HL-60 (cell line): ENCODE measurements at regions not wholly inside any gene's neighbourhood (a gene's known extent, or its start where the extent isn't known, plus 50 kb on each side); places are given as distances from the start of the nearest gene placed in this dataset.
"Not testable (repeated sequence)": the region's sequence is repeated elsewhere in the genome, so short reads cannot be mapped to it uniquely, and the experiment has no call there.

Experiments used
- CTCF ChIP-seq: IDR thresholded peaks from one replicate; pipeline ENCODE4 v1.5.1; 2011; ENCODE audit warnings: low read length, control low read depth, inconsistent platforms; ENCODE audit not compliant: insufficient read depth
- GABPA ChIP-seq: IDR thresholded peaks from 2 replicates; pipeline ENCODE4 v1.6.1; 2012; ENCODE audit warnings: low read depth
- POLR2AphosphoS5 ChIP-seq: IDR thresholded peaks from 2 replicates; pipeline ENCODE4 v1.6.1; 2012; ENCODE audit warnings: low read depth
- SPI1 ChIP-seq: IDR thresholded peaks from 2 replicates; pipeline ENCODE4 v1.6.1; 2012; ENCODE audit warnings: low read depth, mild to moderate bottlenecking, borderline replicate concordance
- TF ChIP-seq, protein P1 (sequence below): IDR thresholded peaks from 2 replicates; pipeline ENCODE4 v1.6.1; 2012; ENCODE audit warnings: low read depth; ENCODE audit not compliant: insufficient replicate concordance

DNA sequence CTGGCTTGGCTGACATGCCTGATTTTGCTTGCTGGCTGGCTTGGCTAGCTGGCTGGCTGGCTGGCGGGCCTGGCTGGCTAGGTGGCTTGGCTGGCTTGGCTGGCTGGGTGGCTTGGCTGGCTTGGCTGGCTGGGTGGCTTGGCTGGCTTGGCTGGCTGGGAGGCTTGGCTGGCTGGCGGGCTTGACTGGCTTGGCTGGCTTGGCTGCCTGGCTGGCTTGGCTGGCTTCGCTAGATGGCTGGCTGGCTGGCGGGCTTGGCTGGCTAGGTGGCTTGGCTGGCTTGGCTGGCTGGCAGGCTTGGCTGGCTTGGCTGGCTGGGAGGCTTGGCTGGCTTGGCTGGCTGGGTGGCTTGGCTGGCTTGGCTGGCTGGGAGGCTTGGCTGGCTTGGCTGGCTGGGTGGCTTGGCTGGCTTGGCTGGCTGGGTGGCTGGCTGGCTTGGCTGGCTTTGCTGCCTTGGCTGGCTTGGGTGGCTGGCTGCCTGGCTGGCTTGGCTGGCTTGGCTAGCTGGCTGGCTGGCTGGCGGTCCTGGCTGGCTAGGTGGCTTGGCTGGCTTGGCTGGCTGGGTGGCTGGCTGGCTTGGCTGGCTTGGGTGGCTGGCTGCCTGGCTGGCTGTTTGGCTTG, 2827.0 kb downstream of the RPIA start:
- TF ChIP-seq, protein P1, sequence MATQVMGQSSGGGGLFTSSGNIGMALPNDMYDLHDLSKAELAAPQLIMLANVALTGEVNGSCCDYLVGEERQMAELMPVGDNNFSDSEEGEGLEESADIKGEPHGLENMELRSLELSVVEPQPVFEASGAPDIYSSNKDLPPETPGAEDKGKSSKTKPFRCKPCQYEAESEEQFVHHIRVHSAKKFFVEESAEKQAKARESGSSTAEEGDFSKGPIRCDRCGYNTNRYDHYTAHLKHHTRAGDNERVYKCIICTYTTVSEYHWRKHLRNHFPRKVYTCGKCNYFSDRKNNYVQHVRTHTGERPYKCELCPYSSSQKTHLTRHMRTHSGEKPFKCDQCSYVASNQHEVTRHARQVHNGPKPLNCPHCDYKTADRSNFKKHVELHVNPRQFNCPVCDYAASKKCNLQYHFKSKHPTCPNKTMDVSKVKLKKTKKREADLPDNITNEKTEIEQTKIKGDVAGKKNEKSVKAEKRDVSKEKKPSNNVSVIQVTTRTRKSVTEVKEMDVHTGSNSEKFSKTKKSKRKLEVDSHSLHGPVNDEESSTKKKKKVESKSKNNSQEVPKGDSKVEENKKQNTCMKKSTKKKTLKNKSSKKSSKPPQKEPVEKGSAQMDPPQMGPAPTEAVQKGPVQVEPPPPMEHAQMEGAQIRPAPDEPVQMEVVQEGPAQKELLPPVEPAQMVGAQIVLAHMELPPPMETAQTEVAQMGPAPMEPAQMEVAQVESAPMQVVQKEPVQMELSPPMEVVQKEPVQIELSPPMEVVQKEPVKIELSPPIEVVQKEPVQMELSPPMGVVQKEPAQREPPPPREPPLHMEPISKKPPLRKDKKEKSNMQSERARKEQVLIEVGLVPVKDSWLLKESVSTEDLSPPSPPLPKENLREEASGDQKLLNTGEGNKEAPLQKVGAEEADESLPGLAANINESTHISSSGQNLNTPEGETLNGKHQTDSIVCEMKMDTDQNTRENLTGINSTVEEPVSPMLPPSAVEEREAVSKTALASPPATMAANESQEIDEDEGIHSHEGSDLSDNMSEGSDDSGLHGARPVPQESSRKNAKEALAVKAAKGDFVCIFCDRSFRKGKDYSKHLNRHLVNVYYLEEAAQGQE, result not testable (repeated sequence)
- not testable (repeated sequence) for TF ChIP-seq CTCF, POLR2AphosphoS5, SPI1, GABPA
